SU-DHL-6 (cell line): ENCODE measurements at regions not wholly inside any gene's neighbourhood (a gene's known extent, or its start where the extent isn't known, plus 50 kb on each side); places are given as distances from the start of the nearest gene placed in this dataset.

ENCODE experiments used
- H2AFZ ChIP-seq: fragments of 200-600 bp; sonication (generic); 2 replicates; pipeline ENCODE4 v1.6.1; 2014; ENCODE audit warnings: low read depth, mild to moderate bottlenecking, moderate library complexity, mixed read lengths, antibody characterized with exemption, low read length; ENCODE audit not compliant: severe bottlenecking
- H3F3A ChIP-seq: fragments of 200-600 bp; shearing (Covaris generic); 2 replicates; pipeline ENCODE4 v1.6.0; 2016; ENCODE audit warnings: antibody characterized with exemption, mild to moderate bottlenecking; ENCODE audit not compliant: insufficient read depth
- H3K27ac ChIP-seq: fragments of 200-600 bp; sonication (generic); 2 replicates; pipeline ENCODE4 v1.5.1; 2016; ENCODE audit warnings: low read depth, mild to moderate bottlenecking, low read length, moderate library complexity, mixed read lengths
- H3K27me3 ChIP-seq: fragments of 200-600 bp; sonication (generic), shearing (Covaris generic); 2 replicates; pipeline ENCODE4 v1.6.0; 2014; ENCODE audit warnings: mild to moderate bottlenecking, low read length
- H3K36me3 ChIP-seq: fragments of 200-600 bp; sonication (generic); 2 replicates; pipeline ENCODE4 v1.6.1; 2014; ENCODE audit warnings: mild to moderate bottlenecking, low read length, mixed read lengths
- H3K4me2 ChIP-seq: fragments of 300-600, 200-600 bp; shearing (Covaris generic), sonication (generic); 2 replicates; pipeline ENCODE4 v1.6.0; 2014; ENCODE audit warnings: low read length, low read depth, mild to moderate bottlenecking; ENCODE audit not compliant: poor library complexity, severe bottlenecking
- H3K4me3 ChIP-seq: fragments of 200-600 bp; sonication (generic); 2 replicates; pipeline ENCODE4 v1.5.1; 2014; ENCODE audit warnings: antibody characterized with exemption, low read length, mild to moderate bottlenecking, mixed read lengths; ENCODE audit not compliant: insufficient read depth, poor library complexity, severe bottlenecking
- H3K79me2 ChIP-seq: fragments of 200-600 bp; sonication (generic); 2 replicates; pipeline ENCODE4 v1.6.1; 2014; ENCODE audit warnings: mild to moderate bottlenecking, low read length, moderate library complexity; ENCODE audit not compliant: insufficient read depth
- H3K9ac ChIP-seq: fragments of 200-600 bp; sonication (generic); 2 replicates; pipeline ENCODE4 v1.7.0; 2014; ENCODE audit warnings: mild to moderate bottlenecking, low read length
- H3K9me2 ChIP-seq: fragments of 200-600 bp; sonication (generic); replicated peaks from 2 replicates; pipeline ENCODE4 v1.6.1; 2014; ENCODE audit warnings: low read length; ENCODE audit not compliant: insufficient read depth
- H3K9me3 ChIP-seq: fragments of 200-600 bp; sonication (generic); 2 replicates; pipeline ENCODE4 v1.6.1; 2014; ENCODE audit warnings: low read length, mixed read lengths; ENCODE audit not compliant: insufficient read depth
- H4K20me1 ChIP-seq: fragments of 200-600 bp; sonication (generic); 2 replicates; pipeline ENCODE4 v1.6.1; 2014; ENCODE audit warnings: low read depth, mild to moderate bottlenecking, antibody characterized with exemption, low read length, moderate library complexity, mixed read lengths
- EZH2phosphoT487 ChIP-seq: fragments of 200-600 bp; sonication (generic), shearing (Covaris generic); conservative IDR thresholded peaks from 2 replicates; pipeline ENCODE4 v1.6.1; 2018; ENCODE audit warnings: mild to moderate bottlenecking, antibody characterized with exemption, low read length, moderate library complexity, mixed read lengths
- TF ChIP-seq, protein P1 (sequence below): fragments of 200-600 bp; sonication (generic); IDR thresholded peaks from one replicate; pipeline ENCODE4 v1.5.1; 2017; ENCODE audit warnings: antibody characterized with exemption, mild to moderate bottlenecking, low read length, moderate library complexity; ENCODE audit not compliant: insufficient read depth, poor library complexity, severe bottlenecking

GRCh38 chr1:98575955-98576354 is 85.6 kb upstream of the SNX7 start:
- TF ChIP-seq, protein P1, sequence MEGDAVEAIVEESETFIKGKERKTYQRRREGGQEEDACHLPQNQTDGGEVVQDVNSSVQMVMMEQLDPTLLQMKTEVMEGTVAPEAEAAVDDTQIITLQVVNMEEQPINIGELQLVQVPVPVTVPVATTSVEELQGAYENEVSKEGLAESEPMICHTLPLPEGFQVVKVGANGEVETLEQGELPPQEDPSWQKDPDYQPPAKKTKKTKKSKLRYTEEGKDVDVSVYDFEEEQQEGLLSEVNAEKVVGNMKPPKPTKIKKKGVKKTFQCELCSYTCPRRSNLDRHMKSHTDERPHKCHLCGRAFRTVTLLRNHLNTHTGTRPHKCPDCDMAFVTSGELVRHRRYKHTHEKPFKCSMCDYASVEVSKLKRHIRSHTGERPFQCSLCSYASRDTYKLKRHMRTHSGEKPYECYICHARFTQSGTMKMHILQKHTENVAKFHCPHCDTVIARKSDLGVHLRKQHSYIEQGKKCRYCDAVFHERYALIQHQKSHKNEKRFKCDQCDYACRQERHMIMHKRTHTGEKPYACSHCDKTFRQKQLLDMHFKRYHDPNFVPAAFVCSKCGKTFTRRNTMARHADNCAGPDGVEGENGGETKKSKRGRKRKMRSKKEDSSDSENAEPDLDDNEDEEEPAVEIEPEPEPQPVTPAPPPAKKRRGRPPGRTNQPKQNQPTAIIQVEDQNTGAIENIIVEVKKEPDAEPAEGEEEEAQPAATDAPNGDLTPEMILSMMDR: no peak
- no peak for TF ChIP-seq EZH2phosphoT487
- no peaks in the 10 kb centered on the region for H3K79me2 ChIP-seq
- no peak overlapping the region for H2AFZ ChIP-seq
- H3K36me3 ChIP-seq: no peaks in the 10 kb centered on the region
- no peaks in the 10 kb centered on the region for H3K9me2 ChIP-seq
- H3K27me3 ChIP-seq: no peaks in the 10 kb centered on the region
- no peak overlapping the region for H3K9ac ChIP-seq
- no peaks in the 10 kb centered on the region for H4K20me1 ChIP-seq
- H3K27ac ChIP-seq: no peak overlapping the region
- no peaks in the 10 kb centered on the region for H3K9me3 ChIP-seq
- H3K4me2 ChIP-seq: no peak overlapping the region
- H3K4me3 ChIP-seq: no peak overlapping the region
- no peaks in the 10 kb centered on the region for H3F3A ChIP-seq

DNA sequence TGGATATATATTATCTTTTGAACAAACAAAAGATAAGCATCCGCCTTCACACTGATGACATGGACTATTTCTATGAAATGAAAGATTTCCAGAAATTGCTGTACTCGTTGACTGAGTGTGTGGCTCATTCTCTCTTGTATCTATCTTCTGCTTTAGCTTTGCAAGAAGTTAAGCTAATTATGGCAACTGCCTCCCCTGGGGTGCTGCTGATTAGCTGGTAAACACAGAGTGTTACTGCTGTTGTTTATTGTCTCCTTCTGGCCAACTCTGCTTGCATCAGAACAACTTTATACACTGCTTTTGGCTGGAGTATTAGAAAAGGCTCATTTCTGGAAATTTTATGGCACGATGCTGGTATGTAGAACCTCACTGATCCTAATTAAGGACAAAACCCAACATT is 95.6 kb upstream of the SNX7 start:
- Histone ChIP-seq H3K9me2 (no peaks in the 10 kb centered on the region), H3K27me3 (no peaks in the 10 kb centered on the region), H3K9ac (no peak overlapping the region), H3K79me2 (no peaks in the 10 kb centered on the region), H2AFZ (no peak overlapping the region), H3K4me2 (no peak overlapping the region), H3K4me3 (no peak overlapping the region), H4K20me1 (no peaks in the 10 kb centered on the region), H3K36me3 (no peaks in the 10 kb centered on the region), H3K9me3 (no peaks in the 10 kb centered on the region), H3K27ac (no peak overlapping the region), H3F3A (no peaks in the 10 kb centered on the region)
- TF ChIP-seq, protein P1: no peak
- TF ChIP-seq EZH2phosphoT487: no peak

DNA sequence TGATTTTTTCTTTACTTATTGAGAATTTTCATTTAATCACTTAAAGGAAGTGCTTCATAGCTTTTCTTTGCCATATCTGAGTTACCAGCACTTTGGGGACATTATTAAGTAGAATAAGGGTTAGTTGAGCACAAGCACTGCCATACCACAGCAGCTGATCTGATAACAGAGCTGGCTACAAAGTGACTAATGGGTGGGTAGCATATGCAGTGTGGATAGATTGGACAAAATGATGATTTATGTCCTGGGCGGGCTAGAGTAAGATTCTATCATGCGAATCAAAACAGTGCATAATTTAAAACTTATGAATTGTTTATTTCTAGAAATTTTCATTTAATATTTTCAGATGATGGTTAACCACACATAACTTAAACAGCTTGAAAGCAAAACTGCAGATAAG is 102.2 kb upstream of the SNX7 start:
- no peaks in the 10 kb centered on the region for H3K36me3 ChIP-seq
- H2AFZ ChIP-seq: no peak overlapping the region
- no peak overlapping the region for H3K4me2 ChIP-seq
- TF ChIP-seq EZH2phosphoT487: no peak
- TF ChIP-seq, protein P1: no peak
- no peak overlapping the region for H3K9ac ChIP-seq
- H3K9me2 ChIP-seq: no peaks in the 10 kb centered on the region
- H3K27me3 ChIP-seq: no peaks in the 10 kb centered on the region
- H4K20me1 ChIP-seq: no peaks in the 10 kb centered on the region
- H3K9me3 ChIP-seq: no peaks in the 10 kb centered on the region
- no peaks in the 10 kb centered on the region for H3F3A ChIP-seq
- H3K27ac ChIP-seq: no peak overlapping the region
- H3K4me3 ChIP-seq: no peak overlapping the region
- H3K79me2 ChIP-seq: no peaks in the 10 kb centered on the region
